ENCODE measurements at regions not wholly inside any gene's neighbourhood (a gene's known extent, or its start where the extent isn't known, plus 50 kb on each side); places are given as distances from the start of the nearest gene placed in this dataset.
"Not testable (repeated sequence)": the region's sequence is repeated elsewhere in the genome, so short reads cannot be mapped to it uniquely, and the experiment has no call there.

GRCh38 chr9:40993842-40994241, 134.6 kb downstream of the FOXD4L6 start:
- H3K36me3 ChIP-seq (replicated peaks in 1 of 2; ENCODE audit: control insufficient read depth in 1 of 2, insufficient read depth in 2 of 2, low read length in 2 of 2): peaks cover 2 to 20% of the 10 kb centered on the region in 2 donors
- H3K36me3 Mint-ChIP-seq: peaks cover 22 to 33% of the 10 kb centered on the region in 2 donors
- peak overlapping the region in 1 of 3 experiments; percentile 23 for H3K4me3 ChIP-seq (replicated peaks in 1 of 3; ENCODE audit: low read depth in 2 of 3, low read length in 3 of 3)
- peaks cover 32% of the 10 kb centered on the region for H3K4me1 Mint-ChIP-seq
- H3K4me1 ChIP-seq (ENCODE audit: control insufficient read depth in 1 of 2, insufficient read depth in 2 of 2, low read length in 2 of 2): peaks cover 24 to 37% of the 10 kb centered on the region in 2 donors
- intact Hi-C loops (cut with micrococcal nuclease); H3K9me3 ChIP-seq (replicated peaks in 1 of 2; ENCODE audit: control insufficient read depth in 1 of 2, insufficient read depth in 1 of 2, low read length in 2 of 2); H3K27me3 Mint-ChIP-seq (ENCODE audit: low read depth in 3 of 3); H2AFZ ChIP-seq (ENCODE audit: insufficient read depth, low read depth, low read length, poor library complexity, severe bottlenecking); H3K9ac ChIP-seq (ENCODE audit: insufficient read depth, low read length, poor library complexity, severe bottlenecking); H4K20me1 ChIP-seq (ENCODE audit: insufficient read depth, low read length); H3K27me3 ChIP-seq (ENCODE audit: control insufficient read depth in 2 of 2, insufficient read depth in 2 of 2, low read length in 2 of 2); H3K4me2 ChIP-seq (replicated peaks; ENCODE audit: extremely low read depth, low read length, poor library complexity, severe bottlenecking): not testable (repeated sequence)
- peak overlapping the region in 4 of 7 donors; percentile 86 to 92 (median 92) for H3K27ac Mint-ChIP-seq
- peaks cover 2 to 12% (median 8%) of the 10 kb centered on the region in 7 donors for H3K9me3 Mint-ChIP-seq
- WGBS (ENCODE audit: insufficient coverage): no CpG with 5 or more reads among the region's 2 CpGs
- peak; percentile 71 to 77 (median 72) for DNase-seq
- peak overlapping the region; percentile 7 to 10 for H3K4me3 Mint-ChIP-seq
- peaks cover 35% of the 10 kb centered on the region for H3K79me2 ChIP-seq (ENCODE audit: insufficient read depth, low read length)
- peak overlapping the region in 1 of 2 donors; percentile 69 for H3K27ac ChIP-seq (ENCODE audit: low read depth in 1 of 2, low read length in 2 of 2)

GRCh38 chr9:40993375-40993774, 135.1 kb downstream of the FOXD4L6 start:
- H3K27me3 Mint-ChIP-seq (ENCODE audit: low read depth in 3 of 3); DNase-seq; H4K20me1 ChIP-seq (ENCODE audit: insufficient read depth, low read length); H3K9me3 ChIP-seq (replicated peaks in 1 of 2; ENCODE audit: control insufficient read depth in 1 of 2, insufficient read depth in 1 of 2, low read length in 2 of 2); H3K27me3 ChIP-seq (ENCODE audit: control insufficient read depth in 2 of 2, insufficient read depth in 2 of 2, low read length in 2 of 2); intact Hi-C loops (cut with micrococcal nuclease); H3K9ac ChIP-seq (ENCODE audit: insufficient read depth, low read length, poor library complexity, severe bottlenecking); H2AFZ ChIP-seq (ENCODE audit: insufficient read depth, low read depth, low read length, poor library complexity, severe bottlenecking); H3K4me2 ChIP-seq (replicated peaks; ENCODE audit: extremely low read depth, low read length, poor library complexity, severe bottlenecking): not testable (repeated sequence)
- peaks cover 35% of the 10 kb centered on the region for H3K79me2 ChIP-seq (ENCODE audit: insufficient read depth, low read length)
- peak overlapping the region in 1 of 2 donors; percentile 69 for H3K27ac ChIP-seq (ENCODE audit: low read depth in 1 of 2, low read length in 2 of 2)
- peaks cover 32% of the 10 kb centered on the region for H3K4me1 Mint-ChIP-seq
- peaks cover 24 to 37% of the 10 kb centered on the region in 2 donors for H3K4me1 ChIP-seq (ENCODE audit: control insufficient read depth in 1 of 2, insufficient read depth in 2 of 2, low read length in 2 of 2)
- peak overlapping the region in 1 of 3 experiments; percentile 81 for H3K4me3 ChIP-seq (replicated peaks in 1 of 3; ENCODE audit: low read depth in 2 of 3, low read length in 3 of 3)
- H3K36me3 ChIP-seq (replicated peaks in 1 of 2; ENCODE audit: control insufficient read depth in 1 of 2, insufficient read depth in 2 of 2, low read length in 2 of 2): peaks cover 2 to 15% of the 10 kb centered on the region in 2 donors
- H3K9me3 Mint-ChIP-seq: peaks cover 2 to 13% (median 8%) of the 10 kb centered on the region in 7 donors
- peak overlapping the region; percentile 7 to 10 for H3K4me3 Mint-ChIP-seq
- H3K36me3 Mint-ChIP-seq: peaks cover 23 to 33% of the 10 kb centered on the region in 2 donors
- no CpG with 5 or more reads among the region's 4 CpGs for WGBS (ENCODE audit: insufficient coverage)
- peak overlapping the region in 4 of 7 donors; percentile 86 to 92 (median 92) for H3K27ac Mint-ChIP-seq

GRCh38 chr9:40992472-40992821, 136.0 kb downstream of the FOXD4L6 start:
- intact Hi-C loops (cut with micrococcal nuclease); H3K27me3 Mint-ChIP-seq (ENCODE audit: low read depth in 3 of 3); H3K27me3 ChIP-seq (ENCODE audit: control insufficient read depth in 2 of 2, insufficient read depth in 2 of 2, low read length in 2 of 2); H4K20me1 ChIP-seq (ENCODE audit: insufficient read depth, low read length); H3K4me3 Mint-ChIP-seq; H3K9me3 ChIP-seq (replicated peaks in 1 of 2; ENCODE audit: control insufficient read depth in 1 of 2, insufficient read depth in 1 of 2, low read length in 2 of 2): not testable (repeated sequence)
- Histone ChIP-seq H3K4me2 (replicated peaks; ENCODE audit: extremely low read depth, low read length, poor library complexity, severe bottlenecking) (peak overlapping the region; percentile 57), H2AFZ (ENCODE audit: insufficient read depth, low read depth, low read length, poor library complexity, severe bottlenecking) (peak overlapping the region; percentile 97), H3K9ac (ENCODE audit: insufficient read depth, low read length, poor library complexity, severe bottlenecking) (peak overlapping the region; percentile 93), H3K4me1 (ENCODE audit: control insufficient read depth in 1 of 2, insufficient read depth in 2 of 2, low read length in 2 of 2) (peaks cover 24 to 37% of the 10 kb centered on the region in 2 donors), H3K79me2 (ENCODE audit: insufficient read depth, low read length) (peaks cover 31% of the 10 kb centered on the region), H3K36me3 (replicated peaks in 1 of 2; ENCODE audit: control insufficient read depth in 1 of 2, insufficient read depth in 2 of 2, low read length in 2 of 2) (peaks cover 2 to 10% of the 10 kb centered on the region in 2 donors), H3K27ac (ENCODE audit: low read depth in 1 of 2, low read length in 2 of 2) (peak overlapping the region; percentile 95 to 96), H3K4me3 (replicated peaks in 1 of 3; ENCODE audit: low read depth in 2 of 3, low read length in 3 of 3) (peak overlapping the region; percentile 70 to 81 (median 71))
- DNase-seq: peak in 2 of 3 donors; percentile 20 to 53
- peaks cover 24 to 25% of the 10 kb centered on the region in 2 donors for H3K36me3 Mint-ChIP-seq
- H3K9me3 Mint-ChIP-seq: peaks cover 2 to 12% (median 8%) of the 10 kb centered on the region in 7 donors
- H3K27ac Mint-ChIP-seq: peak overlapping the region in 1 of 7 donors; percentile 100
- WGBS (ENCODE audit: insufficient coverage): 16% methylated on average over 21 of the region's 25 CpGs
- H3K4me1 Mint-ChIP-seq: peaks cover 32% of the 10 kb centered on the region
